Upper lobe of left lung (tissue), 6 donors: ENCODE measurements at regions not wholly inside any gene's neighbourhood (a gene's known extent, or its start where the extent isn't known, plus 50 kb on each side); places are given as distances from the start of the nearest gene placed in this dataset.
"Not testable (repeated sequence)": the region's sequence is repeated elsewhere in the genome, so short reads cannot be mapped to it uniquely, and the experiment has no call there.

ENCODE experiments used
- ATAC-seq, 2 donors: fragments of 200-7000 bp; cut with Tn5 transposase; one replicate each; pipeline ENCODE4 v1.9.1; 2022; ENCODE audit warnings: mild to moderate bottlenecking in 2 of 2, moderate library complexity in 2 of 2; ENCODE audit not compliant: low FRiP score in 2 of 2
- DNase-seq, 2 donors: peaks; one replicate each; pipeline ENCODE4 v3.0.0-alpha.2; 2019 to 2020
- H3K27ac ChIP-seq, 4 donors: fragments of 200-600 bp; sonication (generic); one replicate each; pipeline ENCODE4 v1.5.1; 2016 to 2019
- H3K27me3 ChIP-seq, 4 donors: fragments of 200-600 bp; sonication (generic); one replicate each; pipeline ENCODE4 v1.5.1; 2017 to 2019
- H3K36me3 ChIP-seq, 4 donors: fragments of 200-600 bp; sonication (generic); one replicate each; pipeline ENCODE4 v1.5.1; 2016 to 2019
- H3K4me1 ChIP-seq, 4 donors: fragments of 200-600 bp; sonication (generic); one replicate each; pipeline ENCODE4 v1.5.1; 2018 to 2019
- H3K4me3 ChIP-seq, 4 donors: fragments of 200-600 bp; sonication (generic); one replicate each; pipeline ENCODE4 v1.5.1; 2017 to 2019; ENCODE audit warnings: mild to moderate bottlenecking in 2 of 4, moderate library complexity in 1 of 4
- H3K9me3 ChIP-seq, 4 donors: fragments of 200-600 bp; sonication (generic); one replicate each; pipeline ENCODE4 v1.5.1; 2018 to 2019
- CTCF ChIP-seq, 6 experiments: fragments of 450-650 bp in 4 of 6; fragments of 200-600 bp in 2 of 6; sonication (generic) in 2 of 6; IDR thresholded peaks; one replicate each; pipeline ENCODE4 v1.5.1; 2016 to 2019; ENCODE audit warnings: antibody characterized with exemption in 6 of 6
- EP300 ChIP-seq, 4 donors: sonication (generic); formaldehyde crosslinking; IDR thresholded peaks; one replicate each; pipeline ENCODE4 v1.5.1; 2017; ENCODE audit warnings: antibody characterized with exemption in 4 of 4, control low read depth in 2 of 4
- POLR2A ChIP-seq, 4 donors: fragments of 450-650 bp; IDR thresholded peaks; one replicate each; pipeline ENCODE4 v1.5.1; 2016 to 2017; ENCODE audit warnings: antibody characterized with exemption in 4 of 4, mild to moderate bottlenecking in 2 of 4
- POLR2AphosphoS5 ChIP-seq, 2 donors: sonication (generic); formaldehyde crosslinking; IDR thresholded peaks; one replicate each; pipeline ENCODE4 v1.5.1; 2017; ENCODE audit warnings: antibody characterized with exemption in 2 of 2
- WGBS, 2 donors: methylation state at CpG; one replicate each; pipeline ENCODE4 v1.1.5; 2017 to 2018; 5-methylcytosine and 5-hydroxymethylcytosine counted together
- donor health status: DM: no; HTN: no; CAD: no; lungs with moderate emphysema.
- donor health status: DM: no; HTN: yes; CAD: no; lungs with severe emphysema.

GRCh38 chr6:147651-148050 lies 144.6 kb upstream of the DUSP22 start:
- H3K9me3 ChIP-seq, H3K4me3 ChIP-seq, H3K36me3 ChIP-seq, H3K27me3 ChIP-seq, H3K4me1 ChIP-seq, DNase-seq, ATAC-seq, H3K27ac ChIP-seq: not testable (repeated sequence)
- 100% methylated on average over 2 to 4 of the region's 5 CpGs for WGBS, 2 donors

GRCh38 chr6:148051-148984 lies 144.0 kb upstream of the DUSP22 start:
- H3K36me3 ChIP-seq, H3K27me3 ChIP-seq, H3K4me3 ChIP-seq, H3K4me1 ChIP-seq, H3K9me3 ChIP-seq, H3K27ac ChIP-seq: not testable (repeated sequence)
- 88 to 98% methylated on average over 36 to 56 of the region's 61 CpGs for WGBS, 2 donors
- DNase-seq (peak; percentile 41 to 87), ATAC-seq (peak in 1 of 2 donors; percentile 67)
- TF ChIP-seq CTCF (IDR thresholded peaks at IDR 0.05): peak in 5 of 6 experiments; percentile 25 to 63 (median 42)

DNA sequence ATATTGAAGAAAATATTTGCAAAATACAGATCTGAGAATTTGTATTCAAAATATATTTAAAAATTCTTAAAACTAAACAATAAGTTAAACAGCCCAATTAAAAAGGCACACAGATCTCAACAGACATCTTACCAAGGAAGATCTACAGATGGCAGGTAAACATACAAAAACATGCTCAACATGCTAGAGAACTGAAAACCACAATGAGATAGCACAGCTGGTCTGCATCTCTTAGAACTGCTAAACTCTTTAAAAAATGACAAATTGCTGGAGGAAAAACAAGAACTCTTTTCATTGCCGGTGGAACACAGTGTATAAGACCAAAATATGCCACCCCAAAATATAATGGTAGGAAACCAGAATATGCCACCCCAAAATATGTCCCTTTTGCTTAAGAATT lies 142.1 kb upstream of the DUSP22 start:
- DNase-seq, H3K9me3 ChIP-seq, ATAC-seq, H3K4me1 ChIP-seq, H3K36me3 ChIP-seq, H3K4me3 ChIP-seq, H3K27me3 ChIP-seq, H3K27ac ChIP-seq: not testable (repeated sequence)
- WGBS, 2 donors: 59 to 69% methylated on average over 1 of the region's 1 CpG

DNA sequence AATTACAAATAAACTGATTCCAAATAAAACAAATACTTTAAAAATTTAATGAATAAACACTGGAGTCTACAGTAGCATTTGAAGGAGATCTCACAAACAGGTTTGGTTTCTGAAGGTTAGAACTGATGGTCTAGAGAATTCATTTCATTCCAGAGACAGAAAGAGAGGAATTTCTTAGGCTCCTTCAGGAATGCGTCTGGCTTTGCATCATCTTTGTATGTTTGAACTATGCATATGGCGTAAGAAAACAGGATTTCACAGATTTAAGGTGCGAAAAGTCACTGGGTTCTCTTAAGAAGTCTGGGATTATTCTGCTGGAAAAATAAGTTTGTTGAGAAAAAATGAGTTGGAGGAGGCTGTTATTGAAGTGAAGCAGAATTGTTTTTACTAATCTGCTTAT lies 139.9 kb upstream of the DUSP22 start:
- WGBS, 2 donors: 65 to 69% methylated on average over 3 of the region's 3 CpGs
- H3K4me3 ChIP-seq, H3K9me3 ChIP-seq, H3K36me3 ChIP-seq, DNase-seq, H3K27me3 ChIP-seq, H3K27ac ChIP-seq, H3K4me1 ChIP-seq, ATAC-seq: not testable (repeated sequence)

GRCh38 chr6:153026-153425 lies 139.3 kb upstream of the DUSP22 start:
- WGBS, 2 donors: 8 to 9% methylated on average over 2 of the region's 2 CpGs
- not testable (repeated sequence) for H3K9me3 ChIP-seq, H3K4me1 ChIP-seq

DNA sequence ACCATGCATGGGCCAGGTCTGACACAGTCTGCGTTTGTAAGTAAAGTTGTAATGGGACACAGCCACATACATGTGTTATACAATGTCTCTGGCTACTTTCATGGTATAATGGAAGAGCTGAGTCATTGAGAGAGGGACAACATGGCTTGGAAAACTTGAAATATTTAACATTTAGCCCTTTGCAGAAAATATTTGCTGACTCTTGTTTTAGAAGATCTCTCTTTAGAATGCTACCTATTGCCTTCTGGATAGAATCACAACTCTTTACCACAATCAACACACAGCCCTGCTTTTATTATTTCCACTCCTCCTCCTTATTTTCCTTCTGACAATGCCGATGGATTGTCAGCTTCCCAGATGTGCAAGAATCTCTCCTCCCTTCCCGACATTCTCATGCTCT lies 138.4 kb upstream of the DUSP22 start:
- H3K9me3 ChIP-seq, DNase-seq, H3K4me1 ChIP-seq, H3K27ac ChIP-seq, ATAC-seq, H3K4me3 ChIP-seq, H3K27me3 ChIP-seq, H3K36me3 ChIP-seq: not testable (repeated sequence)
- WGBS, 2 donors: 65 to 72% methylated on average over 3 of the region's 3 CpGs

More at GRCh38 chr6:153026-153425, 139.3 kb upstream of the DUSP22 start:
- not testable (repeated sequence) for ATAC-seq, DNase-seq, H3K4me3 ChIP-seq, H3K27ac ChIP-seq, H3K36me3 ChIP-seq, H3K27me3 ChIP-seq

DNA sequence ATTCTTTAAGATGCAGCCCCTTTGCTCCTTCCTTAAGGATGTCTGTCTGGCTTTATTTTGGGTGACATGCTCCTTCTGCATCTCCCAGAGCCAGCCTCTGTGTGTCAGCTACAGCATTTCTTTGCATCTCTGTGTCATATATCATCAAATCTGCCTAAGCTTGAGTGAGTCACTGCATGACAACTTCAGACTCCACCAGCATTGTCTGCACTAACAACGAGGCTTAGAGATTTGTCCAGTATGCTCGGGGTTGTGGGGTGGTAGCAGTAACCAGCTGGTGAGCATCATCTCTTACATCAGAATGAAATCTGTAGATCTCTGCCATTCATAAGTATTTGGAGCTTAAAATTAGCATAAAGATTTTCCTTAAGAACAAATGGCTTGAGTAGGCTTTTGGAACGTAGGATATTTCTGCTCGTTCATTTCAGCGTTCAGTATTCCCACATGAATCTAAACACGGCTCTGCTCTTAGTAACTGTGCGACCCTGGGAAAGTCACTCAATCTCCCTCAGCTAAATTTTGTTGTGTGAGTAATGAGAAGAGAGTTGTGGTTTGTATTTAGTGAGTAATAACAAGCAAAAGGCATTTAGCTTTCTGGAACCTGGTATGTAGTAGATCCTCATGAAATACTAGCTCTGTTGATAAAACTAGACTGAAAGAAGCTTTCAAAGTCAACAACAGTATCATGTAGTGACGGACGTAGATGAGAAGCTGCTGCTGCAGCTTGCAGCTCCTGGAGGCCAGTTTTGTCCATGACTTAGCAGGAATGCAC lies 137.8 kb upstream of the DUSP22 start:
- H3K36me3 ChIP-seq, ATAC-seq, DNase-seq, H3K9me3 ChIP-seq, H3K27ac ChIP-seq, H3K4me3 ChIP-seq, H3K4me1 ChIP-seq, H3K27me3 ChIP-seq: not testable (repeated sequence)
- WGBS, 2 donors: 69 to 71% methylated on average over 9 of the region's 9 CpGs

DNA sequence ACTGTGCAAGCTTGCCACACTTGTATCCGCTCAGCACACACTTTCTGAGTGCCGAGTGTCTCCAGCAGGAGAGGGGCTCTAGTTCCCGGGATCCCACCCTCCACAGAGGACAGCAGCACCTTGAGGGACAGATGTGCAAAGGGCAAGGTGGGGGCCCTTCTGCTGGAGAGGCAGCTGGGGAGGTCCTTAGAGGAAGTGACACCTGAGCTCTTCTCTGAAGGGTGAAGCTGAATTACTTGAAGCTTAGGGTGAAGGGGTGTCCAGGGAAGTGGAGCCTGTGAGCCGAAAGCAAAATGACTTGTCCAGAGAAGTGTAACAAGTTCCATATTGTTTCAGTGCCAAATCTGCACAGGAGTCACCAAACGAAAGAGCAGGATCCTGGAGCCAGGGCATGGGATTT lies 136.3 kb upstream of the DUSP22 start:
- ATAC-seq (no peak), DNase-seq (no peak)
- Histone ChIP-seq H3K4me3 (no peak overlapping the region), H3K27me3 (no peaks in the 10 kb centered on the region), H3K36me3 (no peaks in the 10 kb centered on the region), H3K27ac (no peak overlapping the region), H3K9me3 (no peaks in the 10 kb centered on the region), H3K4me1 (no peaks in the 10 kb centered on the region)
- no peak for TF ChIP-seq POLR2A (IDR thresholded peaks at IDR 0.05)
- TF ChIP-seq POLR2AphosphoS5 (IDR thresholded peaks at IDR 0.05): no peak
- TF ChIP-seq CTCF (IDR thresholded peaks at IDR 0.05): no peak
- TF ChIP-seq EP300 (IDR thresholded peaks at IDR 0.05): no peak
- 64 to 77% methylated on average over 5 of the region's 5 CpGs for WGBS, 2 donors

GRCh38 chr6:156441-157140 lies 135.7 kb upstream of the DUSP22 start:
- 65 to 78% methylated on average over 3 to 4 of the region's 4 CpGs for WGBS, 2 donors
- not testable (repeated sequence) for H3K4me3 ChIP-seq, H3K27me3 ChIP-seq, H3K36me3 ChIP-seq, H3K27ac ChIP-seq, ATAC-seq, DNase-seq, H3K4me1 ChIP-seq, H3K9me3 ChIP-seq

DNA sequence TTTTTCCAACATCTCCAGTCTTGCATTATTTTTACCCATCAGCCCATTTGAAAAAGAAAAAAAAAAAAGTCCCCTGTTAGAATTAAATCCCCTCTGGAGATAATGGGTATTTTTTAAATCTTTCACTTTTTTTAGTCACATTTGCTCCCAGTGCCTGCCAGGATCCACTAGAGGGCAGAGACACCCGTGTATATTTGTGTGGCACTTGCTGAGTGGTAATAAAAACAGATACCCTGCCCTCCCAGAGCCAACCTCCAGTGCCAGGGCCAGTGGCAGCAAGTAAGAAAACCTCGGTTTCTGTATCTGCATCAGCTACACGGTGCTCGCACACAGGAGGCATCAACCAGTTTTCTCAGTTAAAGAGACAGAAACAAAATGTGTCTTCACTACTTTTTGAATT lies 135.1 kb upstream of the DUSP22 start:
- not testable (repeated sequence) for H3K4me1 ChIP-seq, H3K4me3 ChIP-seq, DNase-seq, H3K27ac ChIP-seq, H3K36me3 ChIP-seq, H3K9me3 ChIP-seq, ATAC-seq, H3K27me3 ChIP-seq
- 38 to 41% methylated on average over 4 of the region's 4 CpGs for WGBS, 2 donors
